Peyer's patch (tissue), 4 donors: ENCODE measurements at regions not wholly inside any gene's neighbourhood (a gene's known extent, or its start where the extent isn't known, plus 50 kb on each side); places are given as distances from the start of the nearest gene placed in this dataset.

ENCODE experiments used
- DNase-seq, 3 donors: peaks; one replicate each; pipeline ENCODE4 v3.0.0-alpha.2; 2017 to 2019
- H3K27ac ChIP-seq, 4 donors: fragments of 200-600 bp; sonication (generic); one replicate each; pipeline ENCODE4 v1.5.1; 2016 to 2019
- H3K27me3 ChIP-seq, 2 donors: fragments of 200-600 bp; sonication (generic); one replicate each; pipeline ENCODE4 v1.5.1; 2019
- H3K36me3 ChIP-seq, 3 donors: fragments of 200-600 bp; sonication (generic); one replicate each; pipeline ENCODE4 v1.5.1; 2016 to 2019
- H3K4me1 ChIP-seq, 4 donors: fragments of 200-600 bp; sonication (generic); one replicate each; pipeline ENCODE4 v1.5.1; 2016 to 2019
- H3K4me3 ChIP-seq, 4 donors: fragments of 200-600 bp; sonication (generic); 1 replicate in 3 of 4; 2 replicates in 1 of 4; pipeline ENCODE4 v1.5.1; 2016 to 2019; ENCODE audit warnings: mild to moderate bottlenecking in 1 of 4
- H3K9me3 ChIP-seq, 4 donors: fragments of 200-600 bp; sonication (generic); one replicate each; pipeline ENCODE4 v1.5.1; 2016 to 2019; ENCODE audit warnings: mild to moderate bottlenecking in 1 of 4
- POLR2A ChIP-seq, 2 donors: fragments of 450-650 bp; IDR thresholded peaks; one replicate each; pipeline ENCODE4 v1.5.1; 2017; ENCODE audit warnings: antibody characterized with exemption in 2 of 2, mild to moderate bottlenecking in 2 of 2, moderate library complexity in 2 of 2
- TF ChIP-seq, protein P1 (sequence below), 6 experiments: fragments of 450-650 bp in 4 of 6; fragments of 200-600 bp in 2 of 6; sonication (generic) in 1 of 6; IDR thresholded peaks; one replicate each; pipeline ENCODE4 v1.5.1; 2017 to 2019; ENCODE audit warnings: antibody characterized with exemption in 6 of 6, mild to moderate bottlenecking in 3 of 6, moderate library complexity in 1 of 6

DNA sequence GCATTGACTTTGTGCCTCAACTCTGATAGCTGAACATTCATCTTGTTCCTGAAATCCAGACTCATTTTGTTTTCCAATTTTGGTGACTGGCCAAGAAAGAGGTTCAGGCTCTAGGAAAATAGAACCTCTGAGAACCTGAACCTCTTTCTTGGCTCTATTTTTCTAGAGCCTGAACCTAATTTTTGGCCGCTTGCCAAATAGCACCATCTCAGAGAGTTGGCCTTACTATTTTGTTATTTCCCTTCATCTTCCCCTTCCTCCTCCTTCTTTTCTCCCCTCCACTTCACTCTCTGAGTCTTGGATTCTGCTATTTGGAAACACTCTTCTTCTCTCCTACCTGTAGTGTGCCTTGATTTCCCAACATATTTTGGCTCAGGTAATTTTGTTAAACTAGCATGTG lies 114.4 kb upstream of the CNTN1 start:
- no peak for DNase-seq
- no peaks in the 10 kb centered on the region for H3K27me3 ChIP-seq

DNA sequence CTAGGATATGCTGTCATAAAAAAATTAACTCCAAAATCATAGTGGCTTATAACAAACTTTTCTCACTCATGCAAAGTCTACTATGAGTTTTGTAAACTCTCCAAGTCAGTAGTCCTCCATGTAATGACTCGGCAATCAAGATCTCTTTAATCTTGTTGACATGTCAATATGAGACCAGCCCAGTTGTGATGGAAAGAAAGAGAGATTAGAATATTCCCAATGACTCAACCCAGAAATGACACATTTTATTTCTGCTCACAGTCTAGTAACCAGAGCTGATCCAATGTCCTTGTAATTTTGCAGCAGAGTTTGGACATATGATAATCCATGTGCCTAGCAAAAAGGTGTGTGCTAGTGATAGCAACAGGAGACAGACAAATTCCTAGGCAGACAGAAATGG lies 112.6 kb upstream of the CNTN1 start:
- H3K36me3 ChIP-seq = no peaks in the 10 kb centered on the region
- no peak overlapping the region for H3K27ac ChIP-seq
- TF ChIP-seq, protein P1, sequence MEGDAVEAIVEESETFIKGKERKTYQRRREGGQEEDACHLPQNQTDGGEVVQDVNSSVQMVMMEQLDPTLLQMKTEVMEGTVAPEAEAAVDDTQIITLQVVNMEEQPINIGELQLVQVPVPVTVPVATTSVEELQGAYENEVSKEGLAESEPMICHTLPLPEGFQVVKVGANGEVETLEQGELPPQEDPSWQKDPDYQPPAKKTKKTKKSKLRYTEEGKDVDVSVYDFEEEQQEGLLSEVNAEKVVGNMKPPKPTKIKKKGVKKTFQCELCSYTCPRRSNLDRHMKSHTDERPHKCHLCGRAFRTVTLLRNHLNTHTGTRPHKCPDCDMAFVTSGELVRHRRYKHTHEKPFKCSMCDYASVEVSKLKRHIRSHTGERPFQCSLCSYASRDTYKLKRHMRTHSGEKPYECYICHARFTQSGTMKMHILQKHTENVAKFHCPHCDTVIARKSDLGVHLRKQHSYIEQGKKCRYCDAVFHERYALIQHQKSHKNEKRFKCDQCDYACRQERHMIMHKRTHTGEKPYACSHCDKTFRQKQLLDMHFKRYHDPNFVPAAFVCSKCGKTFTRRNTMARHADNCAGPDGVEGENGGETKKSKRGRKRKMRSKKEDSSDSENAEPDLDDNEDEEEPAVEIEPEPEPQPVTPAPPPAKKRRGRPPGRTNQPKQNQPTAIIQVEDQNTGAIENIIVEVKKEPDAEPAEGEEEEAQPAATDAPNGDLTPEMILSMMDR (IDR thresholded peaks at IDR 0.05) = no peak
- TF ChIP-seq POLR2A (IDR thresholded peaks at IDR 0.05) = no peak
- H3K4me3 ChIP-seq = no peak overlapping the region
- no peak for DNase-seq
- peaks cover 0 to 3% (median 1%) of the 10 kb centered on the region in 4 donors for H3K9me3 ChIP-seq
- no peaks in the 10 kb centered on the region for H3K4me1 ChIP-seq
- no peaks in the 10 kb centered on the region for H3K27me3 ChIP-seq

More for the DNA sequence above, 114.4 kb upstream of the CNTN1 start:
- Histone ChIP-seq H3K4me1 (no peaks in the 10 kb centered on the region), H3K9me3 (peaks cover 0 to 3% (median 1%) of the 10 kb centered on the region in 4 donors), H3K36me3 (no peaks in the 10 kb centered on the region), H3K27ac (no peak overlapping the region), H3K4me3 (no peak overlapping the region)
- TF ChIP-seq, protein P1 (IDR thresholded peaks at IDR 0.05) = no peak
- TF ChIP-seq POLR2A (IDR thresholded peaks at IDR 0.05) = no peak

DNA sequence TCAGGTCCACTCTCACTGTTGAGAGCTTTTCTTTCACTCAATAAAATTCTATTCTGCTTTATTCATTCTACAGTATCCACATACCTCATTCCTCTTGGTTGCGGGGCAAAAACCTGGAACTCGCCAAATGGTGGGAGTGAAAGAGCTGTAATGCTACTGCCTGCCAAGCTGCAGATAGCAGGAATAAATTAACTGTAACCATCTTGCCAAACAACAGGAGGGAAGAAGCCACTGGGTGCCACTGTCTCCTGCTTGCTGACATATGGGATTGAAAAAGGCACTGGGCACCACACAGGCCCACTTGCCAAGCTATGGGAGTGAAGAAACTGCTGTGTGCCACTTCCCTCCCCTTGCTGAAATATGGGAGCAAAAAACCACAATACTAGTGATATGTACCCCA lies 111.9 kb upstream of the CNTN1 start:
- Histone ChIP-seq H3K27ac (no peak overlapping the region), H3K36me3 (no peaks in the 10 kb centered on the region), H3K9me3 (peaks cover 0 to 3% (median 1%) of the 10 kb centered on the region in 4 donors), H3K4me1 (no peaks in the 10 kb centered on the region), H3K27me3 (no peaks in the 10 kb centered on the region), H3K4me3 (no peak overlapping the region)
- TF ChIP-seq, protein P1 (IDR thresholded peaks at IDR 0.05) = no peak
- TF ChIP-seq POLR2A (IDR thresholded peaks at IDR 0.05) = no peak
- no peak for DNase-seq

DNA sequence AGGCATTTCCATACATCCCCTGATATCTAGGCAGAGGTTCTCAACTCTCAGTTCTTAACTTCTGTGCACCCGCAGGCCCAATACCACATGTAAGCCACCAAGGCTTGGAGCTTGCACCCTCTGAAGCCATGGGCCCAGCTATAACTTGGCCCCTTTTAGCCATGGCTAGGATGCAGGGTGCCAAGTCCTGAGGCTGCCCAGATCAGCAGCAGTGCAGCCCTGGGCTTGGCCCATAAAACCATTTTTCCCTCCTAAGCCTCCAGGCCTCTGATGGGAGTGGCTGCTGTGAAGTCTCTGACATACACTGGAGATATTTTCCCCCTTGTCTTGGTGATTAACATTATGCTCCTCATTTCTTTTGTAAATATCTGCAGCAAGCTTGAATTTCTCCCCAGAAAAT lies 110.3 kb upstream of the CNTN1 start:
- no peaks in the 10 kb centered on the region for H3K36me3 ChIP-seq
- no peak overlapping the region for H3K27ac ChIP-seq
- H3K9me3 ChIP-seq = peaks cover 0 to 3% (median 1%) of the 10 kb centered on the region in 4 donors
- H3K4me3 ChIP-seq = no peak overlapping the region
- no peak for DNase-seq
- H3K27me3 ChIP-seq = no peaks in the 10 kb centered on the region
- no peak for TF ChIP-seq POLR2A (IDR thresholded peaks at IDR 0.05)
- TF ChIP-seq, protein P1 (IDR thresholded peaks at IDR 0.05) = no peak
- H3K4me1 ChIP-seq = no peaks in the 10 kb centered on the region

DNA sequence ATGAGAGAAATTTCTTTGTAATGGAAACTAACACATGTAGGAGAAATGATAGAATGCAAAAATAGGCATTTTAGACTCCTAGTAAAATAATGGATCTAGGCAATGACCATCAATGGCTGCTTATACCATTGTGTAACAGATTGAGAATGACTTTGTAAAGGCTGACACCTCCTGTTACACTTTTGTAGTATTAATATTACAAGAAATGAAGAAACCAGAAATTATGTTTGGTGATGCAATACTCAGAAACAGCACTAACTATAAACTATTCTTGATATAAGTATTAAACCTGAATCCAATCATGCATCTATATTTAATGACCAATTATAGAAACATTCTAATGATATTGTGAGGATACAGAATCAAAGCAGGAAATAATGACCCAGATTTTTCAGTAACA lies 108.5 kb upstream of the CNTN1 start:
- Histone ChIP-seq H3K36me3 (no peaks in the 10 kb centered on the region), H3K4me1 (no peaks in the 10 kb centered on the region), H3K4me3 (no peak overlapping the region), H3K27me3 (no peaks in the 10 kb centered on the region), H3K27ac (no peak overlapping the region), H3K9me3 (peaks cover 0 to 3% (median 1%) of the 10 kb centered on the region in 4 donors)
- TF ChIP-seq, protein P1 (IDR thresholded peaks at IDR 0.05) = no peak
- TF ChIP-seq POLR2A (IDR thresholded peaks at IDR 0.05) = no peak
- no peak for DNase-seq

DNA sequence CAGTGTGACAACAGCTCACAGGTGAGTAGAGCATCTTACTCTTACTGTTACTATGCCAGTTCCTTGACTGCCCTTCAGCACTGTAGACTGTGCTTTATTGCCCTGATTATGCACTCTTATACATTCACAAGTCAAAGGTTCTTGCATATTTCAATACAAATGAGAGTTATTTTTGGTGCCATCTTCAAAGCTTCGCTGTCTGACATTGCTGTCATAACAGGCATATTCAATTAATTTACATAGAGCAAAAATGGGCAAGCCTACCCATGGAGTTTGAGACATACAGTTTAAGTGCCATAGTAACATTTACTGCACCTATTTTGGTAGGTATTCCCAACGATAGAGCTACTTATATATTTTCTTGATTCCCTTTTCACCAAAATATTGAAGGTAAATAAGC lies 107.5 kb upstream of the CNTN1 start:
- Histone ChIP-seq H3K27me3 (no peaks in the 10 kb centered on the region), H3K36me3 (no peaks in the 10 kb centered on the region), H3K4me3 (no peak overlapping the region), H3K27ac (no peak overlapping the region), H3K9me3 (peaks cover 0 to 5% (median 1%) of the 10 kb centered on the region in 4 donors), H3K4me1 (no peaks in the 10 kb centered on the region)
- DNase-seq = no peak
- no peak for TF ChIP-seq POLR2A (IDR thresholded peaks at IDR 0.05)
- TF ChIP-seq, protein P1 (IDR thresholded peaks at IDR 0.05) = no peak
